ENCODE measurements at regions not wholly inside any gene's neighbourhood (a gene's known extent, or its start where the extent isn't known, plus 50 kb on each side); places are given as distances from the start of the nearest gene placed in this dataset.
"Not testable (repeated sequence)": the region's sequence is repeated elsewhere in the genome, so short reads cannot be mapped to it uniquely, and the experiment has no call there.

GRCh38 chr4:176584031-176584606, 208.6 kb downstream of the VEGFC start:
- no peak for DNase-seq

- DNase-seq = no peak
Observed at GRCh38 chr4:176587920-176588319, 204.8 kb downstream of the VEGFC start.

GRCh38 chr4:176588436-176588835, 204.3 kb downstream of the VEGFC start:
- no peak for DNase-seq

- no peak for DNase-seq
Observed at GRCh38 chr4:176592976-176593670, 199.6 kb downstream of the VEGFC start.

- no peak for DNase-seq
Observed at GRCh38 chr4:176593943-176594342, 198.8 kb downstream of the VEGFC start.

- DNase-seq = no peak
Observed at GRCh38 chr4:176595257-176595656, 197.5 kb downstream of the VEGFC start.

- DNase-seq = no peak
Observed at GRCh38 chr4:176601124-176601523, 191.6 kb downstream of the VEGFC start.

GRCh38 chr4:176607807-176608206, 184.9 kb downstream of the VEGFC start:
- no peak for DNase-seq

- DNase-seq = no peak
Observed at GRCh38 chr4:176608346-176608745, 184.4 kb downstream of the VEGFC start.

GRCh38 chr4:176610594-176610993, 182.1 kb downstream of the VEGFC start:
- no peak for DNase-seq

GRCh38 chr4:176611381-176611780, 181.3 kb downstream of the VEGFC start:
- DNase-seq = no peak

- DNase-seq = no peak
Observed at GRCh38 chr4:176611951-176612350, 180.8 kb downstream of the VEGFC start.

- no peak for DNase-seq
Observed at GRCh38 chr4:176614793-176615192, 177.9 kb downstream of the VEGFC start.

- DNase-seq = no peak
Observed at GRCh38 chr4:176616151-176616550, 176.6 kb downstream of the VEGFC start.

GRCh38 chr4:176618138-176618537, 174.6 kb downstream of the VEGFC start:
- no peak for DNase-seq

- no peak for DNase-seq
Observed at GRCh38 chr4:176619430-176619829, 173.3 kb downstream of the VEGFC start.

GRCh38 chr4:176622251-176622948, 170.3 kb downstream of the VEGFC start:
- no peak for DNase-seq

- not testable (repeated sequence) for DNase-seq
Observed at GRCh38 chr4:176624983-176625610, 167.6 kb downstream of the VEGFC start.

- no peak for DNase-seq
Observed at GRCh38 chr4:176627916-176628315, 164.8 kb downstream of the VEGFC start.

- DNase-seq = no peak
Observed at GRCh38 chr4:176631611-176632010, 161.1 kb downstream of the VEGFC start.

Data from NCI-H2081 treated with DMSO at 0.1 percent for 48 hours (cell line).